WTC11 (cell line): ENCODE measurements at regions not wholly inside any gene's neighbourhood (a gene's known extent, or its start where the extent isn't known, plus 50 kb on each side); places are given as distances from the start of the nearest gene placed in this dataset.

Source experiments
- ATAC-seq: fragments of 200-7000 bp; cut with Tn5 transposase; 2 replicates; pipeline ENCODE4 v1.10.0; 2021; ENCODE audit warnings: mild to moderate bottlenecking, moderate library complexity
- CTCF ChIA-PET: fragments of 300-600 bp; sonication (Branson Sonifier 250); formaldehyde crosslinking; loops from one replicate; lab custom pipeline; 2021; ENCODE audit warnings: antibody characterized with exemption; lab: Charles Lee
- POLR2A ChIA-PET: fragments of 350-600 bp; sonication (Branson Sonifier 250); formaldehyde crosslinking; loops from one replicate; lab custom pipeline; 2021; ENCODE audit warnings: antibody characterized with exemption; lab: Charles Lee
- DNase-seq: peaks from one replicate; pipeline ENCODE4 v3.0.0; 2021; ENCODE audit warnings: low spot score
- H3K27ac Mint-ChIP-seq: 2 replicates; pipeline ENCODE4 v1.8.0; 2021; ENCODE audit warnings: mixed read lengths
- H3K27me3 Mint-ChIP-seq: 2 replicates; pipeline ENCODE4 v1.8.0; 2021; ENCODE audit warnings: low read depth, mild to moderate bottlenecking, moderate library complexity, mixed read lengths
- H3K36me3 Mint-ChIP-seq: 2 replicates; pipeline ENCODE4 v1.8.0; 2021; ENCODE audit warnings: mixed read lengths
- H3K4me1 Mint-ChIP-seq: 2 replicates; pipeline ENCODE4 v1.8.0; 2022; ENCODE audit warnings: mixed read lengths
- H3K4me3 Mint-ChIP-seq: 2 replicates; pipeline ENCODE4 v1.8.0; 2021; ENCODE audit warnings: mild to moderate bottlenecking, moderate library complexity, mixed read lengths
- H3K9me3 Mint-ChIP-seq: 2 replicates; pipeline ENCODE4 v1.8.0; 2021; ENCODE audit warnings: mixed read lengths
- ATF1 ChIP-seq: sonication (generic); formaldehyde crosslinking; IDR thresholded peaks from 2 replicates; pipeline ENCODE4 v1.8.1; 2023; ENCODE audit warnings: mild to moderate bottlenecking, moderate library complexity, missing genetic modification reagents
- ERG ChIP-seq: fragments of 250-450 bp; sonication (Bioruptor Pico); IDR thresholded peaks from 2 replicates; pipeline ENCODE4 v1.8.0; 2021; ENCODE audit warnings: mild to moderate bottlenecking
- FOXP1 ChIP-seq: sonication (generic); formaldehyde crosslinking; IDR thresholded peaks from 2 replicates; pipeline ENCODE4 v1.8.0; 2022; ENCODE audit warnings: missing genetic modification reagents, mild to moderate bottlenecking, moderate library complexity, borderline replicate concordance
- IRF2 ChIP-seq: sonication (generic); formaldehyde crosslinking; IDR thresholded peaks from 2 replicates; pipeline ENCODE4 v1.8.0; 2022; ENCODE audit warnings: low read depth, missing genetic modification reagents, borderline replicate concordance
- MLX ChIP-seq: sonication (generic); formaldehyde crosslinking; IDR thresholded peaks from 2 replicates; pipeline ENCODE4 v1.8.1; 2023; ENCODE audit warnings: mild to moderate bottlenecking, missing genetic modification reagents, moderate library complexity
- NFE2L1 ChIP-seq: sonication (generic); formaldehyde crosslinking; IDR thresholded peaks from 2 replicates; pipeline ENCODE4 v1.8.1; 2023; ENCODE audit warnings: missing genetic modification reagents
- SMAD3 ChIP-seq: sonication (generic); formaldehyde crosslinking; IDR thresholded peaks from 2 replicates; pipeline ENCODE4 v1.8.0; 2022; ENCODE audit warnings: missing genetic modification reagents, mild to moderate bottlenecking, borderline replicate concordance
- SP1 ChIP-seq: sonication (generic); formaldehyde crosslinking; conservative IDR thresholded peaks from 2 replicates; pipeline ENCODE4 v1.8.1; 2022; ENCODE audit warnings: missing genetic modification reagents
- TEAD1 ChIP-seq: sonication (generic); formaldehyde crosslinking; IDR thresholded peaks from 2 replicates; pipeline ENCODE4 v1.8.0; 2022; ENCODE audit warnings: mild to moderate bottlenecking, missing genetic modification reagents
- TP53 ChIP-seq: sonication (generic); formaldehyde crosslinking; IDR thresholded peaks from 2 replicates; pipeline ENCODE4 v1.8.1; 2023; ENCODE audit warnings: mild to moderate bottlenecking, missing genetic modification reagents
- ZNF263 ChIP-seq: sonication (generic); formaldehyde crosslinking; IDR thresholded peaks from 2 replicates; pipeline ENCODE4 v1.8.1; 2022; ENCODE audit warnings: low read depth, mild to moderate bottlenecking, moderate library complexity, missing genetic modification reagents
- ZNF423 ChIP-seq: fragments of 250-450 bp; sonication (Bioruptor Pico); IDR thresholded peaks from 2 replicates; pipeline ENCODE4 v2.1.2; 2022; ENCODE audit warnings: mild to moderate bottlenecking, moderate library complexity
- ZNF512 ChIP-seq: sonication (generic); formaldehyde crosslinking; IDR thresholded peaks from 2 replicates; pipeline ENCODE4 v1.8.1; 2022; ENCODE audit warnings: missing genetic modification reagents, borderline replicate concordance
- ZNF671 ChIP-seq: fragments of 250-450 bp; sonication (Bioruptor Pico); IDR thresholded peaks from 2 replicates; pipeline ENCODE4 v1.8.0; 2021; ENCODE audit warnings: mild to moderate bottlenecking
- TF ChIP-seq, protein P1 (sequence below): sonication (generic); formaldehyde crosslinking; IDR thresholded peaks from 2 replicates; pipeline ENCODE4 v1.8.0; 2022; ENCODE audit warnings: mild to moderate bottlenecking, missing genetic modification reagents
- TF ChIP-seq, protein P2 (sequence below): sonication (generic); formaldehyde crosslinking; IDR thresholded peaks from 2 replicates; pipeline ENCODE4 v1.8.0; 2022; ENCODE audit warnings: missing genetic modification reagents
- TF ChIP-seq, protein P3 (sequence below): fragments of 250-450 bp; sonication (Bioruptor Pico); conservative IDR thresholded peaks from 2 replicates; pipeline ENCODE4 v1.9.0; 2021; ENCODE audit warnings: mild to moderate bottlenecking

DNA sequence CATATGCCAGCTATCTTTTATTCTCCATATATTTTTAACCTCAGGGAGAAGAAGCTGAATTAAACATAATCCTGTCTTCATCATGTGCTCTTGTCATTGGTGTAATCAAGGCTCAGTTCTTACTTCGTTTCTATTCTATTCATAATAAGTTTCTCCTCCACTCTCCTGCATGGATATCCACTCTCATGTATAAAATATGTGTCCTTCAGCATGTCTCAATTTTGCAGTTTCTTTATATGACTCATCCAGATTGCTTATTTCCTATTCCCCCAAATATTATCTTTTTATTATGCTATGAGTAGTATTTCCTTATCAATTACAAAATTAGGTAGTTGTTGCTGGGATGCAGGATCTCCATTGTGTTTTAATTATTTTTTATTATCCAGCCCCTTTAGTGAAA is 643.7 kb upstream of the ACO1 start:
- Mint-ChIP-seq H3K27me3 (peaks cover 52% of the 10 kb centered on the region), H3K9me3 (no peaks in the 10 kb centered on the region), H3K27ac (no peak overlapping the region), H3K4me1 (peaks cover 12% of the 10 kb centered on the region), H3K36me3 (no peaks in the 10 kb centered on the region), H3K4me3 (no peak overlapping the region)
- ChIA-PET POLR2A (no interaction called here), CTCF (no interaction called here)
- TF ChIP-seq SP1 (CRISPR knock-in tag) (no peak), FOXP1 (no peak), TP53 (CRISPR knock-in tag) (no peak), SMAD3 (CRISPR knock-in tag) (no peak), ZNF512 (CRISPR knock-in tag) (no peak), ATF1 (CRISPR knock-in tag) (no peak), ZNF263 (no peak), MLX (CRISPR knock-in tag) (no peak), ZNF423 (CRISPR knock-in tag) (no peak), IRF2 (CRISPR knock-in tag) (no peak), TEAD1 (CRISPR knock-in tag) (no peak), ERG (CRISPR knock-in tag) (no peak)
- TF ChIP-seq, protein P1, sequence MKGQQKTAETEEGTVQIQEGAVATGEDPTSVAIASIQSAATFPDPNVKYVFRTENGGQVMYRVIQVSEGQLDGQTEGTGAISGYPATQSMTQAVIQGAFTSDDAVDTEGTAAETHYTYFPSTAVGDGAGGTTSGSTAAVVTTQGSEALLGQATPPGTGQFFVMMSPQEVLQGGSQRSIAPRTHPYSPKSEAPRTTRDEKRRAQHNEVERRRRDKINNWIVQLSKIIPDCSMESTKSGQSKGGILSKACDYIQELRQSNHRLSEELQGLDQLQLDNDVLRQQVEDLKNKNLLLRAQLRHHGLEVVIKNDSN (CRISPR knock-in tag) = no peak
- TF ChIP-seq, protein P2, sequence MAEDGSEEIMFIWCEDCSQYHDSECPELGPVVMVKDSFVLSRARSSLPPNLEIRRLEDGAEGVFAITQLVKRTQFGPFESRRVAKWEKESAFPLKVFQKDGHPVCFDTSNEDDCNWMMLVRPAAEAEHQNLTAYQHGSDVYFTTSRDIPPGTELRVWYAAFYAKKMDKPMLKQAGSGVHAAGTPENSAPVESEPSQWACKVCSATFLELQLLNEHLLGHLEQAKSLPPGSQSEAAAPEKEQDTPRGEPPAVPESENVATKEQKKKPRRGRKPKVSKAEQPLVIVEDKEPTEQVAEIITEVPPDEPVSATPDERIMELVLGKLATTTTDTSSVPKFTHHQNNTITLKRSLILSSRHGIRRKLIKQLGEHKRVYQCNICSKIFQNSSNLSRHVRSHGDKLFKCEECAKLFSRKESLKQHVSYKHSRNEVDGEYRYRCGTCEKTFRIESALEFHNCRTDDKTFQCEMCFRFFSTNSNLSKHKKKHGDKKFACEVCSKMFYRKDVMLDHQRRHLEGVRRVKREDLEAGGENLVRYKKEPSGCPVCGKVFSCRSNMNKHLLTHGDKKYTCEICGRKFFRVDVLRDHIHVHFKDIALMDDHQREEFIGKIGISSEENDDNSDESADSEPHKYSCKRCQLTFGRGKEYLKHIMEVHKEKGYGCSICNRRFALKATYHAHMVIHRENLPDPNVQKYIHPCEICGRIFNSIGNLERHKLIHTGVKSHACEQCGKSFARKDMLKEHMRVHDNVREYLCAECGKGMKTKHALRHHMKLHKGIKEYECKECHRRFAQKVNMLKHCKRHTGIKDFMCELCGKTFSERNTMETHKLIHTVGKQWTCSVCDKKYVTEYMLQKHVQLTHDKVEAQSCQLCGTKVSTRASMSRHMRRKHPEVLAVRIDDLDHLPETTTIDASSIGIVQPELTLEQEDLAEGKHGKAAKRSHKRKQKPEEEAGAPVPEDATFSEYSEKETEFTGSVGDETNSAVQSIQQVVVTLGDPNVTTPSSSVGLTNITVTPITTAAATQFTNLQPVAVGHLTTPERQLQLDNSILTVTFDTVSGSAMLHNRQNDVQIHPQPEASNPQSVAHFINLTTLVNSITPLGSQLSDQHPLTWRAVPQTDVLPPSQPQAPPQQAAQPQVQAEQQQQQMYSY = no peak
- TF ChIP-seq, protein P3, sequence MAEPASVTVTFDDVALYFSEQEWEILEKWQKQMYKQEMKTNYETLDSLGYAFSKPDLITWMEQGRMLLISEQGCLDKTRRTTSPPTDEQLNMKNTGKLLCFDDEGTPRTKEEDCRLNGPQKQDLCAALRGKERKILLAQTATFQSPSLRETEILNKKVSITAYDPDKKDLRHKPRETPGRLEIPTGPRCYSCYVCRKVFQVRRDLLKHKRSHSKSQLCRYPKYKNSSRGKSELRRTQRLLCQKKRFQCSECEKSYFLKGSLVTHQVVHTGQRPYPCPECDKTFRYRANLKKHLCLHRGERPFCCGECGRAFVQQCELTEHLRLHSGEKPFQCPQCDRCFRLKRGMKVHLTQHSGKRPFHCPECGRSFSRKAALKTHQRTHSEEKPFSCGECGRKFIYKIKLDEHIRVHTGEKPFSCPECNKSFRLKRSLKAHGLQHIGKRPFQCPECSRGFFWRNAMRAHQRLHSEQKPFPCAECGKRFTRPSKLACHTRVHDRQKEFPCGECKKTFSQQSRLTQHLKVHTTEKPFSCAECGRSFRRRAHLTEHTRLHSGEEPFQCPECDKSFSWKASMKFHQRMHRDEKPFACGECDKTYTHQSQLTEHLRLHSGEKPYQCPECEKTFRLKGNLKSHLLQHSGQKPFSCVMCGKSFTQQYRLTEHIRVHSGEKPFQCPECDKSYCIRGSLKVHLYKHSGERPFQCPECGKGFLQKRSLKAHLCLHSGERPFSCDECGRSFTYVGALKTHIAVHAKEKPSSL (CRISPR knock-in tag) = no peak
- DNase-seq (no peak), ATAC-seq (no peak)

DNA sequence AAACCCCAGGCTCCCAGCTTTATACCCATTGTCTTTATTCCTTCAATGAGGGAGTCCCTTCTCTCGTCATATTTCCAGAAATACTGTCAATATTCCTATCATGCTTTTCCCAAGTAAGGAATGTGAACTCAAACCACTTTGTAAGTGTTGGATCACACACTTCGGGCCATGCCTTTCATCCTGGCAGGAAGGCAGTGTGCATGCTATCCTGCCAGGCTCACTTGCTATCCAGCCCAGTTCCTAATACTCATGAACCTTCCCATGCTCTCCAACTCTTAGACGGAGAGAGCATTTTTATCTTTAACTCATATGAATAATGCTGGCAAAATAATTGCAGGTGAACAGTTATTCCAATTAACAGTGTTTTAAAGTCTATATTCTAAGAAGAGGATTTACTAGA is 639.9 kb upstream of the ACO1 start:
- DNase-seq (no peak), ATAC-seq (no peak)
- no peaks in the 10 kb centered on the region for H3K9me3 Mint-ChIP-seq
- H3K27me3 Mint-ChIP-seq = peaks cover 14% of the 10 kb centered on the region
- no peaks in the 10 kb centered on the region for H3K36me3 Mint-ChIP-seq
- H3K27ac Mint-ChIP-seq = no peak overlapping the region
- H3K4me3 Mint-ChIP-seq = no peak overlapping the region
- TF ChIP-seq TEAD1 (CRISPR knock-in tag) (no peak), NFE2L1 (CRISPR knock-in tag) (no peak), ZNF671 (no peak)
- no peaks in the 10 kb centered on the region for H3K4me1 Mint-ChIP-seq
- POLR2A ChIA-PET = no interaction called here
- CTCF ChIA-PET = no interaction called here
